Natural killer cell (primary cell): ENCODE measurements at regions not wholly inside any gene's neighbourhood (a gene's known extent, or its start where the extent isn't known, plus 50 kb on each side); places are given as distances from the start of the nearest gene placed in this dataset.
"Not testable (repeated sequence)": the region's sequence is repeated elsewhere in the genome, so short reads cannot be mapped to it uniquely, and the experiment has no call there.

Source experiments
- ATAC-seq, 3 donors: fragments of 150-1000 bp in 2 of 3; fragments of 200-7000 bp in 1 of 3; cut with Tn5 transposase; 1 replicate in 1 of 3; 2 replicates in 2 of 3; pipeline ENCODE4 v1.10.0; 2021; ENCODE audit warnings: mild to moderate bottlenecking in 2 of 3, moderate library complexity in 2 of 3
- DNase-seq, 2 donors: peaks; one replicate each; pipeline versions ENCODE4 v3.0.0 to v3.0.0-alpha.2; 2013 to 2021; ENCODE audit warnings: mixed read lengths in 1 of 2
- H3K27ac ChIP-seq: one replicate; pipeline ENCODE4 v1.5.1; 2013; ENCODE audit warnings: mild to moderate bottlenecking, low read length
- H3K27me3 ChIP-seq: one replicate; pipeline ENCODE4 v1.6.1; 2013; ENCODE audit warnings: low read length; ENCODE audit not compliant: control insufficient read depth, insufficient read depth
- H3K36me3 ChIP-seq: one replicate; pipeline ENCODE4 v1.6.1; 2013; ENCODE audit warnings: low read length; ENCODE audit not compliant: control insufficient read depth, insufficient read depth
- H3K4me1 ChIP-seq: one replicate; pipeline ENCODE4 v1.6.1; 2013; ENCODE audit warnings: low read length; ENCODE audit not compliant: control insufficient read depth, insufficient read depth
- H3K4me3 ChIP-seq: one replicate; pipeline ENCODE4 v1.5.1; 2013; ENCODE audit warnings: low read length
- H3K9me3 ChIP-seq: one replicate; pipeline ENCODE4 v1.6.1; 2013; ENCODE audit warnings: low read length; ENCODE audit not compliant: control insufficient read depth, insufficient read depth
- H3K27ac Mint-ChIP-seq, 2 donors: one replicate each; pipeline ENCODE4 v1.8.0; 2022; ENCODE audit warnings: mild to moderate bottlenecking in 2 of 2, mixed read lengths in 2 of 2, moderate library complexity in 1 of 2
- H3K27me3 Mint-ChIP-seq, 2 donors: one replicate each; pipeline ENCODE4 v1.8.0; 2022; ENCODE audit warnings: low read depth in 2 of 2, mixed read lengths in 2 of 2
- H3K36me3 Mint-ChIP-seq: one replicate; pipeline ENCODE4 v1.8.0; 2022; ENCODE audit warnings: mixed read lengths
- H3K4me1 Mint-ChIP-seq, 2 donors: one replicate each; pipeline ENCODE4 v1.8.0; 2022; ENCODE audit warnings: mixed read lengths in 2 of 2
- H3K4me3 Mint-ChIP-seq: one replicate; pipeline ENCODE4 v1.8.0; 2022; ENCODE audit warnings: mild to moderate bottlenecking, moderate library complexity, mixed read lengths
- H3K9me3 Mint-ChIP-seq, 2 donors: one replicate each; pipeline ENCODE4 v1.8.0; 2022; ENCODE audit warnings: mixed read lengths in 2 of 2
- WGBS: methylation state at CpG from one replicate; pipeline ENCODE4 v1.1.7; 2013; ENCODE audit warnings: missing lambda C conversion rate; ENCODE audit not compliant: insufficient coverage; 5-methylcytosine and 5-hydroxymethylcytosine counted together
- intact Hi-C: fragments of 100-400 bp; cut with micrococcal nuclease; formaldehyde crosslinking; loops from one replicate; pipeline ENCODE4 v1.14.2; 2022
- TF ChIP-seq, protein P1 (sequence below): fragments of 200-600 bp; IDR thresholded peaks from one replicate; pipeline ENCODE4 v1.8.0; 2022; ENCODE audit warnings: antibody characterized with exemption

DNA sequence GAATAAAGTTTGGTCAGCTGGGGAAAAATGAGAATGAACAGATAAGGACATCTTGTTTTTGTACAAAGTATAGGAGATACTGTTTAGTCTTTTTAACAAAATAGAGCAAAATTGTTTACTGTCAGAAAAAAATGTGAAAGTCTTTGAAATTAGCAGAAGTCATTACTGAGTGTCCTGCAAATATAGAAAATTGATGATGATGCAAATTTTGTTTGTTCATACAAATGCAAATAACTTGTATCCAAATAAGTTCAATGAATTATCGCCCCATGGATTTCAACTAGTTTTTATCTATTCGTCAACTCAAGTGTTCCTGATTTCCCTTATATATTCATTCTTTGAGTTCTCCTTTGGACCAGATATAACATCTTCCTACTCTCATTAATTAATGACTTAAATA is 378.0 kb upstream of the SGO1 start:
- Mint-ChIP-seq H3K4me1 (no peaks in the 10 kb centered on the region), H3K27ac (no peak overlapping the region), H3K27me3 (no peaks in the 10 kb centered on the region), H3K4me3 (no peak overlapping the region), H3K36me3 (peaks cover 11% of the 10 kb centered on the region), H3K9me3 (peaks cover 21 to 24% of the 10 kb centered on the region in 2 donors)
- H3K36me3 ChIP-seq, result no peaks in the 10 kb centered on the region
- H3K27me3 ChIP-seq, result no peaks in the 10 kb centered on the region
- intact Hi-C loops, result no loop called here
- TF ChIP-seq, protein P1, sequence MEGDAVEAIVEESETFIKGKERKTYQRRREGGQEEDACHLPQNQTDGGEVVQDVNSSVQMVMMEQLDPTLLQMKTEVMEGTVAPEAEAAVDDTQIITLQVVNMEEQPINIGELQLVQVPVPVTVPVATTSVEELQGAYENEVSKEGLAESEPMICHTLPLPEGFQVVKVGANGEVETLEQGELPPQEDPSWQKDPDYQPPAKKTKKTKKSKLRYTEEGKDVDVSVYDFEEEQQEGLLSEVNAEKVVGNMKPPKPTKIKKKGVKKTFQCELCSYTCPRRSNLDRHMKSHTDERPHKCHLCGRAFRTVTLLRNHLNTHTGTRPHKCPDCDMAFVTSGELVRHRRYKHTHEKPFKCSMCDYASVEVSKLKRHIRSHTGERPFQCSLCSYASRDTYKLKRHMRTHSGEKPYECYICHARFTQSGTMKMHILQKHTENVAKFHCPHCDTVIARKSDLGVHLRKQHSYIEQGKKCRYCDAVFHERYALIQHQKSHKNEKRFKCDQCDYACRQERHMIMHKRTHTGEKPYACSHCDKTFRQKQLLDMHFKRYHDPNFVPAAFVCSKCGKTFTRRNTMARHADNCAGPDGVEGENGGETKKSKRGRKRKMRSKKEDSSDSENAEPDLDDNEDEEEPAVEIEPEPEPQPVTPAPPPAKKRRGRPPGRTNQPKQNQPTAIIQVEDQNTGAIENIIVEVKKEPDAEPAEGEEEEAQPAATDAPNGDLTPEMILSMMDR, result no peak
- ATAC-seq, result no peak
- no peak for DNase-seq
- H3K27ac ChIP-seq, result no peak overlapping the region
- H3K4me3 ChIP-seq, result no peak overlapping the region
- 100% methylated on average over 2 of the region's 2 CpGs for WGBS
- no peaks in the 10 kb centered on the region for H3K9me3 ChIP-seq
- H3K4me1 ChIP-seq, result no peaks in the 10 kb centered on the region

DNA sequence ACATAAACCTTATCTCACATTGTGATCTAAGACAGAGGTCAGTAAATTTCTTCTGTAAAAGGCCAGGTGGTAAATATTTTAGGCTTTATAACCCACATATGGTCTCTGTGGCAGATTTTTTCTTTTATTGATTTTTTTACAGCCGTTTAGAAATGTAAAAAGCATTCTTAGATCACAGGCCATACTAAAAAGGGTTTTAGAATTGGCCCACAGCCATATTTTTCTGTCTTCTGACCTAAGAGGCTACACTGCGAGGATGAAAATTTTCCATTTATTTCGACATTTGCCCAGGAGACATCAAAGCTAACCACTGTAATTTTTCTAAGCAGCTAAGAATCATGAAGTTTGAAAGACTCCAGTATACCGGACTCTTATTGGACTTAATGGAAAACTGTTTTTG is 377.2 kb upstream of the SGO1 start:
- no peak overlapping the region for H3K4me3 ChIP-seq
- no peak overlapping the region for H3K4me3 Mint-ChIP-seq
- DNase-seq (no peak), ATAC-seq (no peak)
- intact Hi-C loops, result no loop called here
- TF ChIP-seq, protein P1, result no peak
- no peaks in the 10 kb centered on the region for H3K27me3 Mint-ChIP-seq
- no peaks in the 10 kb centered on the region for H3K4me1 Mint-ChIP-seq
- H3K36me3 Mint-ChIP-seq, result peaks cover 11% of the 10 kb centered on the region
- WGBS, result 68% methylated on average over 4 of the region's 4 CpGs
- H3K27ac ChIP-seq, result no peak overlapping the region
- H3K4me1 ChIP-seq, result no peaks in the 10 kb centered on the region
- H3K27ac Mint-ChIP-seq, result no peak overlapping the region
- no peaks in the 10 kb centered on the region for H3K9me3 ChIP-seq
- peaks cover 20 to 23% of the 10 kb centered on the region in 2 donors for H3K9me3 Mint-ChIP-seq
- no peaks in the 10 kb centered on the region for H3K36me3 ChIP-seq
- H3K27me3 ChIP-seq, result no peaks in the 10 kb centered on the region

DNA sequence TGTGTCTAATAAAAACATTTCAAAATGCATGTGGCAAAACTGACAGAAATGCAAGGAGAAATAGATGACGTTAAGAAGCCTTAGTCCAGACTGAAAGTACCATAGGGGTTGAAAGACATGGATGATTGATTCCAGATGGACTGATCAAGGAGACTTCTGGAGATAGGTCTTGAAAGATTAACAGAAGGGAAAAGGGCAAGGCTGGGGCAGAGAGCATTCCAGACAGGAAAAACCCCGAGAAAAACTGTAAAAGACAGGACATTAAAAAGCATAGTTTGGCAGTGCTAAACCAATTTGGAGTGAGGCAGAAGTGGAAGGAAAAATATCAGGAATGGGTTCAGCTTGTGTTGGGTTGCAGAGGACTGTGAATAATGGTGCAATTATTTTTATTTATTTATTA is 375.2 kb upstream of the SGO1 start:
- no peak overlapping the region for H3K4me3 Mint-ChIP-seq
- peaks cover 11% of the 10 kb centered on the region for H3K36me3 Mint-ChIP-seq
- H3K9me3 Mint-ChIP-seq, result peaks cover 22 to 26% of the 10 kb centered on the region in 2 donors
- Histone ChIP-seq H3K4me1 (no peaks in the 10 kb centered on the region), H3K9me3 (no peaks in the 10 kb centered on the region), H3K27me3 (no peaks in the 10 kb centered on the region), H3K27ac (no peak overlapping the region), H3K36me3 (no peaks in the 10 kb centered on the region), H3K4me3 (no peak overlapping the region)
- intact Hi-C loops, result no loop called here
- DNase-seq (no peak), ATAC-seq (no peak)
- 84% methylated on average over 2 of the region's 2 CpGs for WGBS
- H3K27ac Mint-ChIP-seq, result no peak overlapping the region
- no peaks in the 10 kb centered on the region for H3K27me3 Mint-ChIP-seq
- TF ChIP-seq, protein P1, result no peak
- no peaks in the 10 kb centered on the region for H3K4me1 Mint-ChIP-seq

DNA sequence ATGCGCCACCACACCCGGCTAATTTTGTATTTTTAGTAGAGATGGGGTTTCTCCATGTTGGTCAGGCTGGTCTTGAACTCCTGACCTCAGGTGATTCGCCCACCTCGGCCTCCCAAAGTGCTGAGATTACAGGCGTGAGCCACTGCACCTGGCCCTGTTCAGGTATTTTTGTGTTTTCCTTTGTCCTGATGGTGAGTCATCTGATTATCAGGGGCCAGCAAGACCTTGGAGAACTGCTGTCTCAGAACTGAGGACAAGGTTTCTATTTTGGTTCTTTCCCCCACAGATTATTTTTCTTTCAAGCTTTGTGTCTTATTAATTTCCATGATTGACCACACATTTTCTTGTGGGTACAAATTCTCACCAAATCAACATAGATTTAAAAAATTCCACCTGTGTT is 374.4 kb upstream of the SGO1 start:
- H3K27ac Mint-ChIP-seq, H3K36me3 ChIP-seq, DNase-seq, ATAC-seq, intact Hi-C loops, H3K27me3 ChIP-seq, H3K4me1 Mint-ChIP-seq, H3K4me1 ChIP-seq, H3K27ac ChIP-seq, H3K9me3 ChIP-seq, H3K27me3 Mint-ChIP-seq, H3K4me3 ChIP-seq, H3K4me3 Mint-ChIP-seq: not testable (repeated sequence)
- Mint-ChIP-seq H3K36me3 (peaks cover 11% of the 10 kb centered on the region), H3K9me3 (peaks cover 25 to 28% of the 10 kb centered on the region in 2 donors)
- 74% methylated on average over 3 of the region's 5 CpGs for WGBS
